HG03469 (cell line): ENCODE measurements at regions not wholly inside any gene's neighbourhood (a gene's known extent, or its start where the extent isn't known, plus 50 kb on each side); places are given as distances from the start of the nearest gene placed in this dataset.

Experiments
- ATAC-seq: cut with Tn5 transposase; IDR thresholded peaks from one replicate; pipeline ENCODE4 v1.9.1; 2021; ENCODE audit warnings: mild to moderate bottlenecking, moderate library complexity, moderate number of reproducible peaks; ENCODE audit not compliant: unreplicated experiment

DNA sequence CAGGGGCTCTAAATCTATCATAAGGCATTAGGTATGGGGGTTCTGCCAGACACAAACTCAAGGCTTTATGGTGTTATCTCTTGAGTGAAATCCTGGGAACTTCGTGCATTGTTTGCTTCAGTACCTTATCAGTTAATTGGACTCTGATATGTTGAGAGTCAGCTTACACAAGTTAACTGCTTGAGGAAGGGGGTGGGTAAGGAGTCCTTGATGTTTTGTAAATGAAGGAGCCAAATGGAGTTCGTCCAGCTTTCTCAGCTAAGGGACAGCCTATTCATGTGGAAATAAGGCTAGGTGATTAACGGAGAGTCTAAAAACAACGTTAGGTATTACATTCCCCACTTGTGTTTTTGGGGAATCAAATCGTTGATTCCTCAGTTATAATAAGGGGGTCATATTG, 157.4 kb downstream of the TRIM27 start:
- ATAC-seq = no peak

GRCh38 chr6:28767133-28767532, 156.7 kb downstream of the TRIM27 start:
- no peak for ATAC-seq

DNA sequence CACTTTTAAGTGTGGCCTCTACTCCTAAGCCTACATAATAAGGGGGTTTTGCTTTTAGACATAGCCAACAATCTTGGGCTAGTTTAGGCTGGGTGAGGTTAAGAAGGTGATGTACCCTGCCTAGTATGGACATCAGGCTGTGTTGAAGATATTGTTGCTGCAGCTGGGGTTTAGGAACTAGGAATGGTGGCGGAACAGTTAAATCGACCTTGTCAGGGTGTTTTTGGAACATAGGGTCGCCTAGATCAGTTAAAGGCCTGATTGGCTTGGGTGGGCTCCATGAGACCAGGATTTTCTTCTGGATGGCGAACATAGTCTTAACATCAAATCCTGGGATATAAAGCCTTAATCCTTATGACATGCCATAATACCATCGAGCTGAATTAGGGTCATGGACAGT, 156.1 kb downstream of the TRIM27 start:
- ATAC-seq = no peak

DNA sequence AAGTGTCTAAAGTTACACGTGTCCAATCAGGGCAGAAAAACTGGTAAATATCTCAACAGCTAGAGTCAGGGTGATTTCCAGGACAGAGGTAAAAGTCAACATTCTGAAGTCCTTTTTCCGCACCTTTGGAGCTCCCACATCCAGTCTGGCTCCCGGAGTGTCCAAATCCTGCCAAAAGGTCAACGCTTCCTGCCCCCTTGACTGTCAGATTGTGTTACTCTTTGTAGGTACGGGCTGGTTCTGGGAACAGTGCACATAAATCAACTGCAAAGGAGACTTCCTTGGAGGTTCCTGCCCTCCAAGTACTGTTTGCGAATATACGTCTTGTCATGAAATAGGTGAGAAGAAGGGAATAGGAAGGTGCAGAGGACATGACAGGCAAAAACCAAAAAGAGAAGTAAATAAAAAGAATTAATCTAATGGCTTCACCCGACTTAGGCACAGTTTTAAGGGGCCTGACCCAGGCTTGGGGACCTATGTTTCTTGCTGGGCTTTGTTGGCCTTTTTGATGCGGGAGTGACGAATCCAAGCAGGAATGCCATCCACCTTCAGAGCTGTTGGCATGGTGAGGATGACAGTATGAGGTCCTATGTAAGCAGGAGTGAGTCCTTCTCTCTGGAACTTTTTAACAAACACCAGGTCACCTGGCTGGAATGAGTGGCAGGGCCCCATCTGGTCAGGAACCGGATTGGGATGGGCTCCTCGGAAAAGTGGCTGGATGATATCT, 155.4 kb downstream of the TRIM27 start:
- ATAC-seq = no peak

DNA sequence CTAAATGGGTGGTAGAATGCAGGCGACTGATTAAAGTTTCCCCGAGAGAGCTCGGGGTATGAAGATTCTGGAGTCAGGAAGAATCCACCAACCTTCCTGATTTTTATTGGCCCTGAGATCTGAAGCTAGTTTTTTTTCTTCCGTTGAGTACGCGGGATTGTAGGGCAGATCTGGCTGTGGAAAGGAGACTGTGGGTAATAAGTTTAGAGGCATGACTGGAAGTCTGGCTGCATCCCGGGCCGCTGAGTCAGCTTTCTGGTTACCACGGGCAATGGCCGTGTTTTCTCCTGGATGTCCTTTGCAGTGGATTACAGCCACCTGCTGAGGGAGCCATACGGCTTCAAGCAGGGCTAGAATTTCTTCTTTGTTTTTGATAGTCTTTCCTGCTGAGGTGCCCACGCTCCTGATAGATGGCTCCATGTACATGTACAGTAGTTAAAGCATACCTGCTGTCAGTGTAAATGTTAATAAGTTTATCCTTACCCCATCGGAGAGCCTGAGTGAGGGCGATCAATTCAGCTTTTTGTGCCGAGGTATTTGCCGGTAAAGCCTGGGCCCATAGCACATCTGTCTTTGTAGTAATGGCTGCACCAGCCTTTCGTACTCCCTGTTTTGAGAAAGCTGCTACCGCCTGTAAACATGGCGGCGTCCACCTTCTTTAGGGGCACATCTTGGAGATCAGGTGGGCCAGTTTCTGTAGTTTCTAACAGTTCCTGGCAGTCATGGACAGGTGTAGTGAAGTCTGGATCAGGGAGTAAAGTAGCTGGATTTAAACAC, 154.0 kb downstream of the TRIM27 start:
- no peak for ATAC-seq

DNA sequence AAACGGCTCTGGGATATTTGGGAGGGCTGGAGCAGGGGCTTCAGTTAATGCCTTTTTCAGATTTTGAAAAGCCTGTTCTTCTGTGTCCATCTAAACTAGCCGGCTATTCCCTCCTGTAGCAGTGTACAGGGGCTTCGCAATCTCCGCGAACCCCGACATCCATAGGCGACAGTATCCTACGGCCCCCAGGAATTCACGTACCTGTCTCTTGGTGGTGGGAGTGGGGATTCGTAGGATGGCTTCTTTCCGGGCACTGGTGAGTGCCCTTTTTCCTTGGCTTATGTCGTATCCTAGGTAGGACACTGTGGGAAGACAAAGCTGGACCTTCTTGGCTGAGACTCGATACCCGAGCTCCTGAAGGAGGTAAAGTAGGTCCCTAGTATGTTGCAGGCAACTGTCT, 153.1 kb downstream of the TRIM27 start:
- ATAC-seq = no peak

DNA sequence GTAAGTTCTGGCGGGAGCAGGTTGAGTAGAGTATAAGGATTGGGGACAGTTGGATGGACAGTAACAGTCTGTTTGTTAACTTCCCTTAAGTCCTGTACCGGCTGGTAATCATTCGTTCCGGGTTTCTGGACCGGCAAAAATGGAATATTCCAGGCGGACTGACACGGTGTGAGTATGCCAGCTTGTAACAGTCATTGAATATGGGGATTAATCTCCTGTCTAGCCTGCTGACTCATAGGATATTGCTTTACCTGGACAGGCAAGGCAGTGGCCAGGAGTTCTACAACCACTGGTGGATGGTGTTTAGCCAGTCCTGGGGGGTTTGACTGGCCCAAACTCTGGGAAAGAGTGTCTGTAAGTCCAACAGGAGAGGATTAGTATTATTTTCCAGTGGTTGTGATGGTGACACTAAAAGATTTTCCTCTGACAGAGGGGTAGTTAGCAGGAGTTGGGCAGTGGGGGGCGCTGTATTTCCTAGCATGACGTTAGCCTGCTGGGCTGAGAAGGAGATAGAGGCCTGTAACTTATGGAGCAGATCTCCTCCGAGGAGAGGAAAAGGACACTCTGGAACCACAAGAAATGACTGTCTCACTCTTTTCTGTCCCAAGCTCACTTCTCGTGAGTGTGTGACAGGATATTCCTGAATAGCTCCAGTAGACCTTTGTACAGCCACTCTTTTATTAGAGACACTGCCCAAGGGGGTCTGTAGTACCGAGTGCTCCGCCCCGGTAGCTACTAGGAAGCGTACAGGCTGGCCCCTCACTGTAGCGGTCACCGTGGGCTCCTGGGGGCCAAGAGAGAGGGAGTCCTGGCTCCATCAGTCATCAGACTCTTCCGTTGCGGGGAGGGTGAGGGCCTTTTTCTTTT, 152.2 kb downstream of the TRIM27 start:
- ATAC-seq = no peak

GRCh38 chr6:28772480-28773381, 151.1 kb downstream of the TRIM27 start:
- ATAC-seq = no peak

DNA sequence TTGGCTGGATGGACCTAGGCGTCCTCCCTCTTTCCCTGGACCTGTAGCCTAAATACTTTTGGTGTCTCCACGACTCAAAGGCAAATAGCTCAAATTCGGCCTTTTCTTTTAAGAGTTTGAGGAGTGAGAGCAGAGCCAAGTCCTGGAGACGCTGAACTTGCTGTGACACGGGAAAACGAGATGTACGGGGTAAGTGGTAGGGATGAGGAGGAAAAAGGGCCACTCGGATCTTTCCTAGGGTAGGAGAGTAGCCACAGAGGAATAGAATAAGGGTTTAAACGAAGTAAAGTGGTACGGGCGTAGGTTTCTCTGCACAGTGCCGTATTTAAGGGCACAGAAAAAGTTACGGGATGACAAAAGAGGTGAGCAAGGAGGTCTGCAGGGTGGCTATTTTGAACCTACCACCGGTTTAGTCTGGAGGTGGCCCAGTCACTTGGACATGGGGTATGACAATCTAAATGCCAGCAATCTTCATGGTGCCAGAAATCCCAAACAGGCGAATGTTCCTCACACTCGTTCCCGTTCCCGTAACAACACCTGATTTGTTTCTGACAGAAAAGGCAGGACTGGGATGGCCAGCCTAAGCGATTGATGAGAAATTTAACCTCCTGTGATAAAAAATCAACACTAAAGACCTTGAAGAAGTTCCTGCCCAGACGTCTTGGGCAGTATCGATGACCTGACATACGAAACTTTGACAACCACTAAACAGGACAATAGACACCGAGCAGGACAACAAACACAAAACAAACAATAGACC, 149.3 kb downstream of the TRIM27 start:
- no peak for ATAC-seq

DNA sequence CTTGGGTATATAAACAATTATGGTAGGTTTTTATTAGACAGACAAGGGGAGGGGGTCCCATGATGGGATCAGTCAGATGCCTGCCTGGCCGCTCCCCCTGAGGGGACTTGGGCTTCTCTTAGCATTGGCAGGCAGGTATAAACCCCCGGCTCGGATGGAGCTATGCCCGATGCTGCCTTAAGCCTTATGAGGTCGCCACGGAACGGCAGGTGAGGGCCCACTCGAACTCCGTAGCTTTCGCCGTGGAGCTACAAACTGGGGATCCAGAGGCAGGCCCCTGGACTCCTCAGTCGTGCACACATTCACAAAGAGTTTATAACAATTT, 148.8 kb downstream of the TRIM27 start:
- ATAC-seq = no peak

GRCh38 chr6:28775405-28776129, 148.2 kb downstream of the TRIM27 start:
- no peak for ATAC-seq

- no peak for ATAC-seq
Measured at GRCh38 chr6:28776269-28777146, 147.3 kb downstream of the TRIM27 start.

DNA sequence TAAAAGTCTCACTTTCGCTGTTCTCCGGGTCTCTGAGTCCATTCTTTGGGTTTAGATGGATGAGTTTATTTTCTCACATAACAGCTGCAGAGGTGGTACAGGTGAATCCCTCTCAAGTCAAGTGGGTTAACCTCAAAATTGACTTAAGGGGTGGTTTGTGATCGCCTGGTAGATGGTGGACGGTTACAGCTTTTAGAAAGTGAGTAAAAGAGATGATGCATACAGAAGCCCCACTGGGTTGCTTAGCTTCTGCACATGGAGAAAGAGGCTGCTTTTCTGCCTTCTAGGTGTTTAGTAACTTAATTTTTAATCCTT, 146.7 kb downstream of the TRIM27 start:
- no peak for ATAC-seq

GRCh38 chr6:28782113-28782673, 141.6 kb downstream of the TRIM27 start:
- ATAC-seq = no peak

DNA sequence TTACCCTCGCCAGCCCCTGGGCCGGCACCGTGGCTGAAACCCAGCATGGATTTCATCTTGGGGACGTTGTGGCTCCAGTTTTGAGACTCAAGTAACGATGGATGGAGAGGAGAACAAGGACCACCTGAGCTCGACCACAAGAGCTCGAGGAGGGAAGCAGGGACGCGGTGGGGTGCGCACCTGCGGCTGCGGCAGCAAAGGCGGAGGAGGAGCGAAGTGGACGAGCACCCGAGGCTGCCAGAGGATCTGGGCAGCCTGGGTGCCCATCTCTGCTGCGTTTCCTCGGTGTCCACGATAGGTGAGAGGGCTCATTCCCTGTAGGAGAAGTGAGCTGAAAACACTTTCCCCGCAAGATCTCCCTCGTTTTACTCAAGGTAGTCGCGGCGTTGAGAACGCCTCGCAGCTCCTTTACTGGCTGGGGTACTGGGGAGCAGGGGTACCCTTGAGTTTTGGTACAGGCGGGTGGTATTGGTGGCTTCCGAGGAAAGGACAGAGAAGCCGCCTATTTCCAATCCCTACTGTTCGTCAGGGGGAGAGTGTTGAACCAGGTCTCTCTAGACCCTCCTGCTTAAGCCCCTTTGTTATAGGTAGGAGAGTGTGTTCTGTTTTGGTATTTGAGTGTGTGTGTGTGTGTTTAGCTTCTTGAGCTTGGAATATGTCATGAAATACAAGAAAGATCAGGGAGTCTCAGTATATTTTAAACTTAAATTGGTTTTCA, 137.7 kb downstream of the TRIM27 start:
- ATAC-seq = no peak

GRCh38 chr6:28789553-28790083, 134.2 kb downstream of the TRIM27 start:
- ATAC-seq = no peak

- ATAC-seq = no peak
Measured at GRCh38 chr6:28791002-28791383, 132.8 kb downstream of the TRIM27 start.
